SK-N-SH (cell line): ENCODE measurements at regions not wholly inside any gene's neighbourhood (a gene's known extent, or its start where the extent isn't known, plus 50 kb on each side); places are given as distances from the start of the nearest gene placed in this dataset.

Experiments used
- CTCF ChIA-PET: fragments of 300-600, 350-600 bp; formaldehyde crosslinking; extraction: SDS; loops from one replicate; lab custom pipeline; 2021; lab: Yijun Ruan, JAX
- POLR2A ChIA-PET: fragments of 350-600 bp; sonication (Branson Sonifier 250); formaldehyde crosslinking; extraction: SDS; loops from one replicate; lab custom pipeline; 2020; ENCODE audit warnings: antibody characterized with exemption, inconsistent platforms; lab: Yijun Ruan, JAX
- DNase-seq: peaks from one replicate; pipeline ENCODE4 v3.0.0; 2012
- H2AFZ ChIP-seq: fragments of 200-600 bp; sonication (generic); 2 replicates; pipeline ENCODE4 v1.8.1; 2016; ENCODE audit warnings: antibody characterized with exemption, mild to moderate bottlenecking, low read depth
- H3F3A ChIP-seq: fragments of 200-600 bp; sonication (generic); replicated peaks from 2 replicates; pipeline ENCODE3; 2016; ENCODE audit warnings: antibody characterized with exemption, mild to moderate bottlenecking; ENCODE audit not compliant: insufficient read depth
- H3K27ac ChIP-seq, 2 experiments: fragments of 200-500 bp in 1 of 2; fragments of 200-600 bp in 1 of 2; sonication (Bioruptor generic) in 1 of 2; sonication (generic), shearing (Covaris generic) in 1 of 2; 2 replicates each; pipeline versions ENCODE4 v1.5.1 to v1.6.1; 2014 to 2016; ENCODE audit warnings: low read depth in 2 of 2, inconsistent platforms in 1 of 2, low read length in 1 of 2, mild to moderate bottlenecking in 1 of 2, mixed read lengths in 1 of 2
- H3K27me3 ChIP-seq: fragments of 200-600 bp; sonication (generic), shearing (Covaris generic); 2 replicates; pipeline ENCODE4 v1.6.1; 2016; ENCODE audit warnings: mixed run types; ENCODE audit not compliant: insufficient read depth
- H3K36me3 ChIP-seq, 2 experiments: fragments of 200-500 bp in 1 of 2; fragments of 200-600 bp in 1 of 2; sonication (Bioruptor generic) in 1 of 2; sonication (generic) in 1 of 2; replicated peaks in 1 of 2; 2 replicates each; pipeline versions ENCODE3 to v1.5.1; 2014 to 2016; ENCODE audit warnings: low read length in 1 of 2, mild to moderate bottlenecking in 1 of 2; ENCODE audit not compliant: insufficient read depth in 2 of 2, control insufficient read depth in 1 of 2
- H3K4me1 ChIP-seq, 2 experiments: fragments of 200-500 bp in 1 of 2; fragments of 200-600 bp in 1 of 2; sonication (Bioruptor generic) in 1 of 2; sonication (generic), shearing (Covaris generic) in 1 of 2; 2 replicates each; pipeline versions ENCODE4 v1.5.1 to v1.6.1; 2014 to 2016; ENCODE audit warnings: low read depth in 1 of 2, low read length in 1 of 2, mixed run types in 1 of 2; ENCODE audit not compliant: insufficient read depth in 2 of 2, control insufficient read depth in 1 of 2
- H3K4me2 ChIP-seq: fragments of 200-600 bp; sonication (generic), shearing (Covaris generic); 2 replicates; pipeline ENCODE4 v1.6.1; 2017; ENCODE audit warnings: mixed run types
- H3K4me3 ChIP-seq, 2 experiments: fragments of 200-500 bp in 1 of 2; fragments of 200-600 bp in 1 of 2; sonication (Bioruptor generic) in 1 of 2; sonication (generic), shearing (Covaris generic) in 1 of 2; 2 replicates each; pipeline versions ENCODE4 v1.5.1 to v1.8.1; 2014 to 2016; ENCODE audit warnings: low read depth in 2 of 2, inconsistent platforms in 1 of 2, low read length in 1 of 2, mild to moderate bottlenecking in 1 of 2, mixed read lengths in 1 of 2, moderate library complexity in 1 of 2
- H3K79me2 ChIP-seq: fragments of 200-600 bp; sonication (generic); 2 replicates; pipeline ENCODE4 v1.8.1; 2017; ENCODE audit warnings: mild to moderate bottlenecking; ENCODE audit not compliant: insufficient read depth
- H3K9ac ChIP-seq: fragments of 200-600 bp; sonication (generic); 2 replicates; pipeline ENCODE4 v1.6.1; 2017; ENCODE audit warnings: mixed run types
- H3K9me2 ChIP-seq: fragments of 200-600 bp; sonication (generic); 2 replicates; pipeline ENCODE4 v1.6.1; 2017; ENCODE audit warnings: mixed run types
- H3K9me3 ChIP-seq: fragments of 200-600 bp; sonication (generic); 2 replicates; pipeline ENCODE4 v1.6.1; 2017; ENCODE audit warnings: mixed run types, mild to moderate bottlenecking, moderate library complexity
- H4K20me1 ChIP-seq: fragments of 200-600 bp; sonication (generic); 2 replicates; pipeline ENCODE4 v1.6.1; 2017; ENCODE audit warnings: mild to moderate bottlenecking, mixed run types; ENCODE audit not compliant: insufficient read depth
- CHD2 ChIP-seq: fragments of 150-350 bp; IDR thresholded peaks from 2 replicates; pipeline ENCODE4 v1.6.1; 2018; ENCODE audit warnings: low read length; ENCODE audit not compliant: partially characterized antibody
- CTCF ChIP-seq: fragments of 200-600 bp; sonication (generic); IDR thresholded peaks from 2 replicates; pipeline ENCODE4 v1.6.1; 2017; ENCODE audit warnings: antibody characterized with exemption, mild to moderate bottlenecking, moderate library complexity
- EP300 ChIP-seq, 2 experiments: IDR thresholded peaks; 2 replicates each; pipeline versions ENCODE4 v1.4.0 to v1.6.1; 2012; ENCODE audit warnings: borderline replicate concordance in 1 of 2, low read depth in 1 of 2, low read length in 1 of 2
- FOSL2 ChIP-seq: IDR thresholded peaks from 2 replicates; pipeline ENCODE4 v1.4.0; 2012; ENCODE audit warnings: low read depth, mild to moderate bottlenecking, moderate library complexity, borderline replicate concordance
- FOXJ3 ChIP-seq: sonication (generic); formaldehyde crosslinking; IDR thresholded peaks from 2 replicates; pipeline ENCODE4 v1.5.1; 2020; ENCODE audit warnings: mild to moderate bottlenecking, missing genetic modification reagents
- FOXM1 ChIP-seq: IDR thresholded peaks from 2 replicates; pipeline ENCODE4 v1.4.0; 2012; ENCODE audit warnings: low read depth, mild to moderate bottlenecking
- GABPA ChIP-seq: IDR thresholded peaks from 2 replicates; pipeline ENCODE4 v1.4.0; 2012; ENCODE audit warnings: low read depth, mild to moderate bottlenecking
- JUND ChIP-seq: IDR thresholded peaks from 2 replicates; pipeline ENCODE4 v1.4.0; 2012
- MEF2A ChIP-seq: IDR thresholded peaks from 2 replicates; pipeline ENCODE4 v1.4.0; 2012; ENCODE audit warnings: low read depth, borderline replicate concordance
- MXI1 ChIP-seq: IDR thresholded peaks from 2 replicates; pipeline ENCODE4 v1.6.1; 2012; ENCODE audit warnings: mild to moderate bottlenecking, low read depth, low read length, improper control_type of control experiment
- PBX3 ChIP-seq: IDR thresholded peaks from 2 replicates; pipeline ENCODE4; 2012
- RCOR1 ChIP-seq: fragments of 150-350 bp; IDR thresholded peaks from 2 replicates; pipeline ENCODE4 v1.6.1; 2017; ENCODE audit warnings: antibody characterized with exemption, low read length
- REST ChIP-seq: IDR thresholded peaks from 2 replicates; pipeline ENCODE4 v1.6.1; 2012; ENCODE audit warnings: mild to moderate bottlenecking, low read depth, low read length, moderate library complexity
- TEAD4 ChIP-seq: IDR thresholded peaks from 2 replicates; pipeline ENCODE4 v1.4.0; 2012; ENCODE audit warnings: mild to moderate bottlenecking, borderline replicate concordance; ENCODE audit not compliant: insufficient read depth
- USF1 ChIP-seq: IDR thresholded peaks from 2 replicates; pipeline ENCODE4 v1.4.0; 2012; ENCODE audit warnings: low read depth, borderline replicate concordance
- ZBTB33 ChIP-seq: IDR thresholded peaks from 2 replicates; pipeline ENCODE4 v1.4.0; 2012; ENCODE audit warnings: low read depth, borderline replicate concordance
- WGBS: methylation state at CpG from one replicate; pipeline ENCODE4 v1.1.6; 2017; ENCODE audit warnings: low lambda C conversion rate; 5-methylcytosine and 5-hydroxymethylcytosine counted together

- H3K4me2 ChIP-seq = no peak overlapping the region
- H3F3A ChIP-seq = no peaks in the 10 kb centered on the region
- H4K20me1 ChIP-seq = no peaks in the 10 kb centered on the region
- no peak overlapping the region for H3K4me3 ChIP-seq
- no peak overlapping the region for H3K9ac ChIP-seq
- H2AFZ ChIP-seq = no peak overlapping the region
- WGBS = 33% methylated on average over 14 of the region's 14 CpGs
- POLR2A ChIA-PET = no interaction called here
- H3K36me3 ChIP-seq = no peaks in the 10 kb centered on the region
- no peaks in the 10 kb centered on the region for H3K9me2 ChIP-seq
- H3K27ac ChIP-seq = no peak overlapping the region
- DNase-seq = no peak
- no peaks in the 10 kb centered on the region; a peak in 1 of 4 replicates for H3K4me1 ChIP-seq
- no peaks in the 10 kb centered on the region for H3K79me2 ChIP-seq
- TF ChIP-seq MEF2A = no peak
- no peak for TF ChIP-seq MXI1
- no peak for TF ChIP-seq PBX3
- TF ChIP-seq FOXM1 = no peak
- no peak for TF ChIP-seq RCOR1
- no peak for TF ChIP-seq FOXJ3 (CRISPR knock-in tag)
- no peak for TF ChIP-seq USF1
- TF ChIP-seq, all 33 proteins: peak for 0
- CTCF ChIA-PET = interaction anchor here (2.4 kb wide), 1 partner anchor 24 kb away, joined by 8 read pairs; no protein-coding TSS in a partner anchor
- Histone ChIP-seq H3K27me3 (no peaks in the 10 kb centered on the region), H3K9me3 (no peaks in the 10 kb centered on the region)
Observed at GRCh38 chr10:111151595-111152307, 74.9 kb downstream of the ADRA2A start.

GRCh38 chr10:111156754-111157153 is 79.9 kb downstream of the ADRA2A start:
- H3K9me2 ChIP-seq = no peaks in the 10 kb centered on the region
- H3K4me3 ChIP-seq = no peak overlapping the region
- H3K4me2 ChIP-seq = no peak overlapping the region
- H3K27ac ChIP-seq = no peak overlapping the region
- H3F3A ChIP-seq = no peaks in the 10 kb centered on the region
- H3K9me3 ChIP-seq = no peaks in the 10 kb centered on the region
- no peak overlapping the region for H2AFZ ChIP-seq
- no peaks in the 10 kb centered on the region for H3K79me2 ChIP-seq
- H3K9ac ChIP-seq = no peak overlapping the region
- no peaks in the 10 kb centered on the region for H3K36me3 ChIP-seq
- CTCF ChIA-PET = interaction anchor here (0.6 to 0.7 kb wide), 2 partner anchors 11 to 685 kb away, joined by 3 read pairs; no protein-coding TSS in a partner anchor
- no peaks in the 10 kb centered on the region; a peak in 1 of 4 replicates for H3K4me1 ChIP-seq
- no peaks in the 10 kb centered on the region for H3K27me3 ChIP-seq
- H4K20me1 ChIP-seq = no peaks in the 10 kb centered on the region
- DNase-seq = no peak
- POLR2A ChIA-PET = no interaction called here
- WGBS = 7% methylated on average over 2 of the region's 2 CpGs
- TF ChIP-seq MXI1 = no peak
- TF ChIP-seq ZBTB33 = no peak
- no peak for TF ChIP-seq JUND
- no peak for TF ChIP-seq CTCF
- TF ChIP-seq EP300 (IDR thresholded peaks at IDR 0.05; ENCODE audit: borderline replicate concordance in 1 of 2, low read depth in 1 of 2, low read length in 1 of 2) = no peak
- TF ChIP-seq FOSL2 = no peak
- no peak for TF ChIP-seq USF1
- TF ChIP-seq REST = no peak
- no peak for TF ChIP-seq CHD2
- no peak for TF ChIP-seq GABPA
- no peak for TF ChIP-seq TEAD4
